Stimulated activated naive CD8-positive, alpha-beta T cell treated with anti-CD3 and anti-CD28 coated beads, Interleukin-15, Interleukin-2, amounts not matched to agents 100 U/mL and 50 U/mL, for 24 hours (primary cell): ENCODE measurements at regions not wholly inside any gene's neighbourhood (a gene's known extent, or its start where the extent isn't known, plus 50 kb on each side); places are given as distances from the start of the nearest gene placed in this dataset.
"Not testable (repeated sequence)": the region's sequence is repeated elsewhere in the genome, so short reads cannot be mapped to it uniquely, and the experiment has no call there.

Experiments used
- ATAC-seq: fragments of 150-1000 bp; cut with Tn5 transposase; one replicate; pipeline ENCODE4 v1.10.0; 2021
- DNase-seq: peaks from one replicate; pipeline ENCODE4 v3.0.0; 2021

- not testable (repeated sequence) for ATAC-seq, DNase-seq
These were observed 183.3 kb upstream of the SSTR4 start for GRCh38 chr20:22851679-22852346.

- no peak for ATAC-seq
These were observed 173.7 kb upstream of the SSTR4 start for GRCh38 chr20:22861231-22861980.

GRCh38 chr20:22861990-22862389, 173.1 kb upstream of the SSTR4 start:
- no peak for ATAC-seq
- no peak for DNase-seq

More at GRCh38 chr20:22861231-22861980, 173.7 kb upstream of the SSTR4 start:
- no peak for DNase-seq

- ATAC-seq, result no peak
- DNase-seq, result no peak
These were observed 172.4 kb upstream of the SSTR4 start for GRCh38 chr20:22862671-22863230.

GRCh38 chr20:22863826-22864225, 171.3 kb upstream of the SSTR4 start:
- DNase-seq (no peak), ATAC-seq (no peak)

GRCh38 chr20:22866812-22867341, 168.2 kb upstream of the SSTR4 start:
- DNase-seq (no peak), ATAC-seq (no peak)

GRCh38 chr20:22878166-22878565, 156.9 kb upstream of the SSTR4 start:
- DNase-seq (no peak), ATAC-seq (no peak)

- no peak for ATAC-seq
- DNase-seq, result no peak
These were observed 154.8 kb upstream of the SSTR4 start for GRCh38 chr20:22880277-22880676.

GRCh38 chr20:22887796-22888195, 147.3 kb upstream of the SSTR4 start:
- DNase-seq, result no peak
- no peak for ATAC-seq

- ATAC-seq, result no peak
- DNase-seq, result no peak
These were observed 144.4 kb upstream of the SSTR4 start for GRCh38 chr20:22890594-22891300.

- DNase-seq (no peak), ATAC-seq (no peak)
These were observed 133.9 kb upstream of the SSTR4 start for GRCh38 chr20:22901164-22901563.

GRCh38 chr20:22901921-22902320, 133.2 kb upstream of the SSTR4 start:
- ATAC-seq (no peak), DNase-seq (no peak)

- DNase-seq (no peak), ATAC-seq (no peak)
These were observed 130.7 kb upstream of the SSTR4 start for GRCh38 chr20:22904386-22904785.

- ATAC-seq (no peak), DNase-seq (no peak)
These were observed 130.2 kb upstream of the SSTR4 start for GRCh38 chr20:22904905-22905304.

- ATAC-seq, result no peak
- DNase-seq, result no peak
These were observed 129.5 kb upstream of the SSTR4 start for GRCh38 chr20:22905658-22906057.

GRCh38 chr20:22908437-22908836, 126.7 kb upstream of the SSTR4 start:
- no peak for DNase-seq
- no peak for ATAC-seq

GRCh38 chr20:22908944-22909343, 126.2 kb upstream of the SSTR4 start:
- ATAC-seq, result no peak
- no peak for DNase-seq

- DNase-seq (no peak), ATAC-seq (no peak)
These were observed 125.7 kb upstream of the SSTR4 start for GRCh38 chr20:22909436-22909835.

- no peak for ATAC-seq
- no peak for DNase-seq
These were observed 124.7 kb upstream of the SSTR4 start for GRCh38 chr20:22910287-22910852.

- DNase-seq (no peak), ATAC-seq (no peak)
These were observed 120.8 kb upstream of the SSTR4 start for GRCh38 chr20:22914291-22914690.

GRCh38 chr20:22915512-22915911, 119.6 kb upstream of the SSTR4 start:
- DNase-seq (no peak), ATAC-seq (no peak)
